ENCODE measurements at regions not wholly inside any gene's neighbourhood (a gene's known extent, or its start where the extent isn't known, plus 50 kb on each side); places are given as distances from the start of the nearest gene placed in this dataset.
"Not testable (repeated sequence)": the region's sequence is repeated elsewhere in the genome, so short reads cannot be mapped to it uniquely, and the experiment has no call there.

DNA sequence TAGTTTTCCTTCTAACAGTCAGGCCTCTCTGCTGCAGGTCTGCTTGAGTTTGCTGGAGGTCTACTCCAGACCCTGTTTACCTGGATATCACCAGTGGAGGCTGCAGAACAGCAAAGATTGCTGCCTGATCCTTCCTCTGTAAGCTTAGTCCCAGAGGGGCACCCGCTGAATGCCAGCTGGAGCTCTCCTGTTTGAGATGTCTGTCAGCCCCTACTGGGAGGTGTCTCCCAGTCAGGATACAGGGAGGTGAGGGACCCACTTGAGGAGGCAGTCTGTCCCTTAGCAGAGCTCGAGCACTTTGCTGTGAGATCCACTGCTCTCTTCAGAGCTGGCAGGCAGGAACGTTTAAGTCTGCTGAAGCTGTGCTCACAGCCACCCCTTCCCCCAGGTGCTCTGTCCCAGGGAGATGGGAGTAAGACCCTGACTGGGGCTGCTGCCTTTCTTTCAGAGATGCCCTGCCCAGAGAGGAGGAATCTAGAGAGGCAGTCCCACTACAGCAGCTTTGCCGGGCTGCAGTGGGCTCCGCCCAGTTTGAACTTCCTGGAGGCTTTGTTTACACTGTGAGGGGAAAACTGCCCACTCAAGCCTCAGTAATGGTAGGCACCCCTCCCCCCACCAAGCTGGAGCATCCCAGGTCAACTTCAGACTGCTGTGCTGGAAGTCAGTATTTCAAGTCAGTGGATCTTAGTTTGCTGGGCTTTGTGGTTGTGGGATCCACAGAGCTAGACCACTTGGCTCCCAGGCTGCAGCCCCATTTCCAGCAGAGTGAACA is 163.1 kb upstream of the WDFY3 start:
- TF ChIP-seq POLR2A (IDR thresholded peaks at IDR 0.05); CTCF (IDR thresholded peaks at IDR 0.05); POLR2AphosphoS5 (IDR thresholded peaks at IDR 0.05); EP300 (IDR thresholded peaks at IDR 0.05; ENCODE audit: low read depth): not testable (repeated sequence)
